Cardiac fibroblast (primary cell): ENCODE measurements at regions not wholly inside any gene's neighbourhood (a gene's known extent, or its start where the extent isn't known, plus 50 kb on each side); places are given as distances from the start of the nearest gene placed in this dataset.
A peak's percentile ranks its signal among the peaks of the same experiment; 100 is the strongest.

Experiments
- DNase-seq, 2 donors: peaks; one replicate each; pipeline versions ENCODE4 v3.0.0 to v3.0.0-alpha.2; 2010; ENCODE audit warnings: low read depth in 2 of 2
- H3K4me3 ChIP-seq, 2 donors: replicated peaks in 1 of 2; 1 replicate in 1 of 2; 2 replicates in 1 of 2; pipeline ENCODE4 v1.5.1; 2011; ENCODE audit warnings: low read depth in 2 of 2, low read length in 2 of 2, mild to moderate bottlenecking in 2 of 2, moderate library complexity in 1 of 2
- TF ChIP-seq, protein P1 (sequence below): IDR thresholded peaks from one replicate; pipeline ENCODE4 v1.5.1; 2011; ENCODE audit warnings: low read depth, mild to moderate bottlenecking, low read length, inconsistent platforms

DNA sequence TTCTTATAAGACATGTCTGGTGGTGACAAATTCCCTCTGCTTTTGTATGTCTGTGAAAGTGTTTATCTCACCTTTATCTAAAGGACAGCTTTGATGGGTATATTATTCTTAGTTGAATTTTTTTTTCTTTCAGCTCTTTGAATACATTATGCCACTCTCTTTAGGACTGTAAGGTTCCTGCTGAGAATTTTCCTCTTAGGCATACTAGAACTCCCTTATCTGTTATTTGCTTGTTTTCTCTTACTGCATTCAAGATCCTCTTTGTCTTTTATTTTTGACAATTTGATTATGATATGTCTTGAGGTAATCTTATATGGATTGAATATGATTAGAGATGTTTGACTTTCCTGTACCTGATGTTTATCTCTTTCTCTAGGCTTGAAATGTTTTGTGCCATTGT lies 1328.4 kb downstream of the PCDH9 start:
- H3K4me3 ChIP-seq = no peak overlapping the region
- no peak for DNase-seq
- TF ChIP-seq, protein P1, sequence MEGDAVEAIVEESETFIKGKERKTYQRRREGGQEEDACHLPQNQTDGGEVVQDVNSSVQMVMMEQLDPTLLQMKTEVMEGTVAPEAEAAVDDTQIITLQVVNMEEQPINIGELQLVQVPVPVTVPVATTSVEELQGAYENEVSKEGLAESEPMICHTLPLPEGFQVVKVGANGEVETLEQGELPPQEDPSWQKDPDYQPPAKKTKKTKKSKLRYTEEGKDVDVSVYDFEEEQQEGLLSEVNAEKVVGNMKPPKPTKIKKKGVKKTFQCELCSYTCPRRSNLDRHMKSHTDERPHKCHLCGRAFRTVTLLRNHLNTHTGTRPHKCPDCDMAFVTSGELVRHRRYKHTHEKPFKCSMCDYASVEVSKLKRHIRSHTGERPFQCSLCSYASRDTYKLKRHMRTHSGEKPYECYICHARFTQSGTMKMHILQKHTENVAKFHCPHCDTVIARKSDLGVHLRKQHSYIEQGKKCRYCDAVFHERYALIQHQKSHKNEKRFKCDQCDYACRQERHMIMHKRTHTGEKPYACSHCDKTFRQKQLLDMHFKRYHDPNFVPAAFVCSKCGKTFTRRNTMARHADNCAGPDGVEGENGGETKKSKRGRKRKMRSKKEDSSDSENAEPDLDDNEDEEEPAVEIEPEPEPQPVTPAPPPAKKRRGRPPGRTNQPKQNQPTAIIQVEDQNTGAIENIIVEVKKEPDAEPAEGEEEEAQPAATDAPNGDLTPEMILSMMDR = no peak

DNA sequence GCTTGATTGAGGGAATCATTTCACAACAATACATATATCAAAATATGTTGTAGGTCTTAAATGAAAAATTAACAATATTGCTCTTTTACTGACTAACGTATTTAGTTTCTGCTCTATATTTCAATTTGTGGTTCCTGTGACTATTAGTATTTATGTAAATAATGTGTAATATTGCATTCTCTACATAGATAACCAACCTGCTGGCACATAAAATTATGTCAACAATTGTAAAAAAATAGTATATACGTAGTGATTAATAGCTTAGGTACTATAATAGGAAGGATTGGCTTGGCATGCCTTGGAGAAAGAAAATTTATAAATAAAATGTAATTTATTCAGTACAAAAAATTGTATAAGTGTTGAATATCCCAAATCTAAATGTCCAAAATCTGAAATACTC lies 1336.1 kb downstream of the PCDH9 start:
- DNase-seq = no peak
- no peak overlapping the region for H3K4me3 ChIP-seq
- TF ChIP-seq, protein P1 = no peak

DNA sequence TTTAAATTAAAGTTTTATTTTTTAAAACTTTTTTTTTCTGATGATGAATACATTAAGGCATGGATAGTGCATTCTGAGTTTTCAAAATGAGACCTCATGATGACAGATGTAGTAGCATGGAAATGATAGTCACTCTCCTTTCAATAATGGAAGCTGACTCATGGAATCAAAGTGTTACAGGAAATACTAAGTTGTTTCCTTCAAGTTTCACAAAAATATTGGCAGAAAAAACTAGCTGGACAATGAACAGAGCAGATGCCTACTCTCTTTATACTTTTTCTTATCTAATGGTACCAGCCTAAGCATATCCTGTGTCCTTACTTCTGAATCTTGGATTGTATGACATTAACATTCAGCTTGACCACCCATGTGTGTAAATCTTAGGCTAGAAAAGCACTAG lies 1337.3 kb downstream of the PCDH9 start:
- no peak overlapping the region for H3K4me3 ChIP-seq
- peak; percentile 25 to 51 for DNase-seq
- TF ChIP-seq, protein P1 = no peak

DNA sequence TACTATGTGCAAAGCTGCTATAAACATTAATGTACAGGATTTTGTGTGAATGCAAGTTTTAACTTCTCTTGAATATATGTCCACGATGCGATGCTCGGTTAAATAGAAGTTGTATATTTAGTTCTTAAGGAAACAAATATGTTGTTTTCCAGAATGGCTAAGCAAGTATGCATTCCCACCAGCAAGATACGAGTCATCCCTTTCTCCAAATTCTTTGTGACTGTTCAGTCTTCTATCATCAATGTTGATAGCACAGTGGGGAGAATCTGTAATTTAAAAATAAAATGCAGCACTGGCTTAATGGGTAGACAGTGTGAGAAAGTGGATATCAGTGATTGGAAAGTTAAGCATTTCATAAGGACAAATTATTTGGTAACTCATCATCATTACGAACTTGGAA lies 1340.8 kb downstream of the PCDH9 start:
- TF ChIP-seq, protein P1 = no peak
- peak in 1 of 2 donors; percentile 24 for DNase-seq
- no peak overlapping the region for H3K4me3 ChIP-seq

DNA sequence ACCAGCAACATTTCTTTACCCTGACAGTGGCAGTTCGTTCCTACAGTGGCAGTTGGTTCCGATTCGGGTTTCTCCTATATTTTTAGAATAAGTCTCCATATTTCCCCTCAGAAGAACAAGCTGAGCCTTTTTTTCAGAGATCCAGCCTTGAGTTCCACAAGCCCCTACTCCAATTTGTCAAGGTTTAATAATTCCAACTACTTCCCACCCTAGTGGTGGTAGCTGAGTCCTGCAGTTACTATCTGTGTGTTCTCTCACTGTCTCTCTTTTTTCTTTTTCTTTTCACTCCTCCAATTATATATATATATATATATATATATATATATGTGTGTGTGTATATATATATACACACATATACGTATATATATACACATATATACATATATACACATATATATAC lies 1347.3 kb downstream of the PCDH9 start:
- TF ChIP-seq, protein P1 = peak; percentile 38
- DNase-seq = no peak

DNA sequence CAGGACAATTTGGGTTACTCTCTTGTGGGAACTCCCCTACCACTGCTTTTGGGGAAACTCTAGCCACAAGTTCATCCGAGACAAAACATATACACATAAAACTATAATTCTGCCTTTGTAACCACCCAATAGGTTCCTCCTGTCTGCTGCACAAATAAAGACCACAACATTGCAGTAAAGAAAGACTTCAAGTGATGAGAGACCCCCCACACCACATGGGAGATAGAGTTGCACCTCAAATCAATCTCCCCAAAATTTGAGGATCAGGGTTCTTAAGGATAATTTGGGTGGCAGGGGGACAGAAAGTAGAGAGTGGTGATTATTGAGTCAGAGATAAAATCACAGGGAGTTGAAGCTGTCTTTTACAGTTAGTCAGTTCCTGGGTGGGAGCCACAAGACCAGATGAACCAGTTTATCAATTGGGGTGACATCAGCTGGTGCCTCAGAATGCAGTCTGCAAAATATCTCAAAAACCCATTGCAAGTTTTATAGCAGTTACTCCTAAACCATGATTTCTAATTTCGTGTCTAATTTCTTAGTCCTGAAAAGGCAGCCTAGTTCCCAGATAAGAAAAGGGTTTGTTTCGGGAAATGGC lies 1348.5 kb downstream of the PCDH9 start:
- H3K4me3 ChIP-seq = no peak overlapping the region
- TF ChIP-seq, protein P1 = no peak
- DNase-seq = no peak

More for the DNA sequence above, 1347.3 kb downstream of the PCDH9 start:
- no peak overlapping the region for H3K4me3 ChIP-seq

DNA sequence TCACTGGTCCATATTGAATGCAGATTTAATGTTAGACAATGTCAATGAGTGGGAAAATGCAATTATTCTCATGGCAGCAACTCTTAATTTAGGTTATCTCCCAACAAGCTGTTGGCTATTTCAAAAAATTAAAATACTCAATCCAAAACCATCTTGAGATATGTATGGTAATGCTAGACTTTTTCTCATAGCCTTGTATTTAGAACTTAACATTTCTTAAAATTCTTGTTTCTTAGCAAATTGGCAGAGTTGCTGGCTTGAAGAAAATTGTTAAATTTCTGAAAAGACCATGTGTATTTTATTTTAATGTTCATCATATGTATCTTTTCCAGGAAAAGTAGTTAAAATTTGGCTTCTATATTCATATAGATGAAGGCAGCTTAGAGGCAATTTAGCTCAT lies 1355.1 kb downstream of the PCDH9 start:
- DNase-seq = no peak
- H3K4me3 ChIP-seq = no peak overlapping the region
- TF ChIP-seq, protein P1 = no peak
